Glutamatergic neuron (in vitro differentiated cells): ENCODE measurements at regions not wholly inside any gene's neighbourhood (a gene's known extent, or its start where the extent isn't known, plus 50 kb on each side); places are given as distances from the start of the nearest gene placed in this dataset.

Source experiments
- DNase-seq: peaks from one replicate; pipeline ENCODE4 v3.0.0; 2022
- H3K27ac Mint-ChIP-seq: one replicate; pipeline ENCODE4 v1.8.0; 2020; ENCODE audit warnings: mild to moderate bottlenecking, mixed read lengths, inconsistent platforms; ENCODE audit not compliant: unreplicated experiment
- H3K27me3 Mint-ChIP-seq: one replicate; pipeline ENCODE4 v1.8.0; 2020; ENCODE audit warnings: mild to moderate bottlenecking, moderate library complexity, mixed read lengths, inconsistent platforms; ENCODE audit not compliant: unreplicated experiment
- H3K36me3 Mint-ChIP-seq: one replicate; pipeline ENCODE4 v1.8.0; 2020; ENCODE audit warnings: mild to moderate bottlenecking, mixed read lengths, inconsistent platforms; ENCODE audit not compliant: unreplicated experiment
- H3K4me1 Mint-ChIP-seq: one replicate; pipeline ENCODE4 v1.8.0; 2020; ENCODE audit warnings: mild to moderate bottlenecking, low read depth, mixed read lengths, inconsistent platforms; ENCODE audit not compliant: unreplicated experiment
- H3K4me3 Mint-ChIP-seq: one replicate; pipeline ENCODE4 v1.8.0; 2020; ENCODE audit warnings: mild to moderate bottlenecking, mixed read lengths, inconsistent platforms; ENCODE audit not compliant: unreplicated experiment
- H3K9me3 Mint-ChIP-seq: one replicate; pipeline ENCODE4 v1.8.0; 2020; ENCODE audit warnings: mild to moderate bottlenecking, moderate library complexity, mixed read lengths, inconsistent platforms; ENCODE audit not compliant: unreplicated experiment
- TF ChIP-seq, protein P1 (sequence below): fragments of 200-600 bp; sonication (generic); IDR thresholded peaks from one replicate; pipeline ENCODE4 v1.5.0; 2021; ENCODE audit not compliant: partially characterized antibody, unreplicated experiment

GRCh38 chr3:178043084-178043483 lies 493.2 kb upstream of the KCNMB2 start:
- TF ChIP-seq, protein P1, sequence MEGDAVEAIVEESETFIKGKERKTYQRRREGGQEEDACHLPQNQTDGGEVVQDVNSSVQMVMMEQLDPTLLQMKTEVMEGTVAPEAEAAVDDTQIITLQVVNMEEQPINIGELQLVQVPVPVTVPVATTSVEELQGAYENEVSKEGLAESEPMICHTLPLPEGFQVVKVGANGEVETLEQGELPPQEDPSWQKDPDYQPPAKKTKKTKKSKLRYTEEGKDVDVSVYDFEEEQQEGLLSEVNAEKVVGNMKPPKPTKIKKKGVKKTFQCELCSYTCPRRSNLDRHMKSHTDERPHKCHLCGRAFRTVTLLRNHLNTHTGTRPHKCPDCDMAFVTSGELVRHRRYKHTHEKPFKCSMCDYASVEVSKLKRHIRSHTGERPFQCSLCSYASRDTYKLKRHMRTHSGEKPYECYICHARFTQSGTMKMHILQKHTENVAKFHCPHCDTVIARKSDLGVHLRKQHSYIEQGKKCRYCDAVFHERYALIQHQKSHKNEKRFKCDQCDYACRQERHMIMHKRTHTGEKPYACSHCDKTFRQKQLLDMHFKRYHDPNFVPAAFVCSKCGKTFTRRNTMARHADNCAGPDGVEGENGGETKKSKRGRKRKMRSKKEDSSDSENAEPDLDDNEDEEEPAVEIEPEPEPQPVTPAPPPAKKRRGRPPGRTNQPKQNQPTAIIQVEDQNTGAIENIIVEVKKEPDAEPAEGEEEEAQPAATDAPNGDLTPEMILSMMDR: no peak
- peaks cover 4% of the 10 kb centered on the region for H3K27me3 Mint-ChIP-seq
- no peaks in the 10 kb centered on the region for H3K36me3 Mint-ChIP-seq
- no peaks in the 10 kb centered on the region for H3K9me3 Mint-ChIP-seq
- DNase-seq: no peak
- peak overlapping the region; percentile 10 for H3K27ac Mint-ChIP-seq
- H3K4me1 Mint-ChIP-seq: peaks cover 5% of the 10 kb centered on the region
- no peak overlapping the region for H3K4me3 Mint-ChIP-seq

DNA sequence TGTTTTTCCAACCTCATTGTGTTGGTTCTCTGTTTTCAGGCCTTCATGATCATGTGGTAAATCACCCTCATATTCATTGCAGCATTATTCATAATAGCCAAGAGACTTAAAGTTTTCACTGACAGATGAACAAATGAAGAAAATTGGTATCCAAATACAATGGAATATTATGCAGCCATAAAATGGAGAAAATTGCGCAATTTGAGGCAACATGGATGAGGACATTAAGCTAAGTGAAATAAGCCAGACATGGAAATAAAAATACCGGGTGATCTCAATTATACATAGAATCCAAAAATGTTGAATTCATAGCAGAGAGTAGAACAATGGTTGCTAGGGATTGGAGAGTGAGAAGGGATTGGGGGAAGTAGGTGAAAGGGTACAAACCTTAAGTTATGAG lies 491.9 kb upstream of the KCNMB2 start:
- no peaks in the 10 kb centered on the region for H3K9me3 Mint-ChIP-seq
- TF ChIP-seq, protein P1: no peak
- no peak overlapping the region for H3K27ac Mint-ChIP-seq
- DNase-seq: no peak
- peaks cover 4% of the 10 kb centered on the region for H3K27me3 Mint-ChIP-seq
- peaks cover 5% of the 10 kb centered on the region for H3K4me1 Mint-ChIP-seq
- no peaks in the 10 kb centered on the region for H3K36me3 Mint-ChIP-seq
- H3K4me3 Mint-ChIP-seq: no peak overlapping the region

DNA sequence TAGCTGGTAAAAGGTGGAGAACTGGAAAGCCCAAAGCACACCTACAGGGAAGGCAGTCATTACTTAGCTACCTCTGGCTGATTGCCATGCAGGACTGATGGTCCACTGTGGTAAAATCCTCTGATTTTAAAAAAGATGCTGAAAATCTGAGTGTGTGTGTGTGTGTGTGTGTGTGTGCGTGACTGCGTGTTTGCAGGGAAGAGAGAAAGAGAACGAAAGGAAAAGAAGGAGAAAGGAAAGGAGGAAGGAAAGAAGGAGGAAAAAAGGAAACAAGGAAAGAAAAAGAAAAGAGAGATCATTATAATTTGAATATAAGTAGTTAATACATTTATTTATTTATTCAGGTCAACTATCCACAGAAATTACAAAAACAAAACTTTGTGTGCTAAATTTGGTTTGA lies 488.7 kb upstream of the KCNMB2 start:
- H3K4me3 Mint-ChIP-seq: no peak overlapping the region
- H3K36me3 Mint-ChIP-seq: no peaks in the 10 kb centered on the region
- peaks cover 5% of the 10 kb centered on the region for H3K4me1 Mint-ChIP-seq
- TF ChIP-seq, protein P1: no peak
- H3K27me3 Mint-ChIP-seq: peaks cover 4% of the 10 kb centered on the region
- H3K27ac Mint-ChIP-seq: no peak overlapping the region
- no peak for DNase-seq
- H3K9me3 Mint-ChIP-seq: no peaks in the 10 kb centered on the region

DNA sequence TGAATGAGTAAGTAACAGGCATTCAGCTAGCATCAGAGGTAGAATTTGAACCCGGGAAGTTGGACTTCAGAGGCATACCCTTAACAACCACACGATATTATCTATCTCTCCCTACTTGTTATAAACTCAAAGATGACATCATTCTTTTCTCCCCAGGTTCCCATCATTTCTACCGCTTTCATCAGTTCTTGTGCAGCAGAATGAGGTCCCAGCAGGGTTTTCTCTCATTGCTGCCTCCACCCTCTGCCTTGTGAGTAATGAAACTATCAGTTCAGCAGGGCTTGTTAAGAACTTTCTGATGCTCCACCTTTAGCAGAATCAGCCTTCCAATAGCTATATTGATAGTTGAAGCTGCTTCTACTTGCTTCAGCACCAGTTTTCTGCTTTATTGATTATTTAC lies 487.5 kb upstream of the KCNMB2 start:
- H3K27ac Mint-ChIP-seq: no peak overlapping the region

DNA sequence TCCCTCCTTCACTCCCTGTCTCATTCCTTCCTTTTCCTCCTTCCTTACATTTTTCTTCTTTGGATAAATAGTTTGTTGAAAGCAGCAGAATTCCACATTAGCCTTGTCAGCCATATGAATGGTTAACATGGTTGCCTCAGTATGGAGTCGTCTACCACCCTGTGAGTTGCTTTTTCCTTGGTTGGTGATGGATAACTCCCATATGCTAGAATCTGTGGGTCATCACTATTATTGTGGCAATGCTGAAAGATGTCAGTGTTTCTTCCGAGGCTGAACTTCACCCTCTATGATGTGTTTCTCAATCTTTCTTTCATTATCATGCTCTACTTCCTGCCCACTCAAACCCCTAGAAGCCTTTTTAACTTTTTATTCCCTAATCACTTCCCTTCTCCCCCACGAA lies 481.8 kb upstream of the KCNMB2 start:
- no peak overlapping the region for H3K4me3 Mint-ChIP-seq
- no peaks in the 10 kb centered on the region for H3K4me1 Mint-ChIP-seq
- no peak for DNase-seq
- TF ChIP-seq, protein P1: no peak
- no peaks in the 10 kb centered on the region for H3K36me3 Mint-ChIP-seq
- no peaks in the 10 kb centered on the region for H3K9me3 Mint-ChIP-seq
- no peaks in the 10 kb centered on the region for H3K27me3 Mint-ChIP-seq
- no peak overlapping the region for H3K27ac Mint-ChIP-seq

More for the DNA sequence above, 487.5 kb upstream of the KCNMB2 start:
- TF ChIP-seq, protein P1: no peak
- Mint-ChIP-seq H3K36me3 (no peaks in the 10 kb centered on the region), H3K9me3 (no peaks in the 10 kb centered on the region), H3K4me1 (no peaks in the 10 kb centered on the region), H3K4me3 (no peak overlapping the region), H3K27me3 (no peaks in the 10 kb centered on the region)
- DNase-seq: no peak
